HepG2 (cell line): ENCODE measurements at regions not wholly inside any gene's neighbourhood (a gene's known extent, or its start where the extent isn't known, plus 50 kb on each side); places are given as distances from the start of the nearest gene placed in this dataset.

ENCODE experiments used
- ATAC-seq: fragments of 200-7000 bp; cut with Tn5 transposase; 3 replicates; pipeline ENCODE4 v1.9.1; 2020; ENCODE audit warnings: mild to moderate bottlenecking, moderate library complexity
- BruUV-seq: library from RNA; stranded (reverse); fragments of 400-500 nt; replicated peaks from 2 replicates; lab custom pipeline; 2021; lab: Mats Ljungman, UMichigan
- CTCF ChIA-PET: fragments of 300-600 bp; formaldehyde crosslinking; extraction: SDS; loops from one replicate; lab custom pipeline; 2021; ENCODE audit warnings: low total read pairs, inconsistent platforms, low intra/inter-chr PET ratio; lab: Yijun Ruan, JAX
- POLR2A ChIA-PET: fragments of 350-600 bp; sonication (Branson Sonifier 250); formaldehyde crosslinking; loops from one replicate; lab custom pipeline; 2020; ENCODE audit warnings: antibody characterized with exemption, inconsistent platforms; lab: Yijun Ruan, JAX
- DNase-seq: peaks from one replicate; pipeline ENCODE4 v3.0.0-alpha.2; 2015; ENCODE audit warnings: low spot score
- FAIRE-seq: peaks from 3 replicates; lab custom pipeline; 2011; peaks lifted over from hg19 to GRCh38; lab: Jason Lieb, UNC
- H2AFZ ChIP-seq: one replicate; pipeline ENCODE4 v1.6.1; 2011; ENCODE audit warnings: low read length, inconsistent platforms
- H3K27ac ChIP-seq: fragments of 300-600 bp; 3 replicates; pipeline ENCODE4 v1.8.0; 2011; ENCODE audit warnings: mixed run types, mild to moderate bottlenecking, mixed read lengths, low read length, inconsistent platforms; ENCODE audit not compliant: insufficient read depth; ENCODE audit errors: extremely low read length
- H3K27me3 ChIP-seq, 2 experiments: fragments of 200-600 bp in 1 of 2; 2 replicates in 1 of 2; 3 replicates in 1 of 2; pipeline versions ENCODE4 v1.6.0 to v1.8.0; 2011; ENCODE audit warnings: low read length in 2 of 2, mild to moderate bottlenecking in 2 of 2, moderate library complexity in 2 of 2, inconsistent platforms in 1 of 2; ENCODE audit not compliant: insufficient read depth in 2 of 2, control insufficient read depth in 1 of 2
- H3K36me3 ChIP-seq, 2 experiments: fragments of 200-600 bp in 1 of 2; replicated peaks in 1 of 2; 2 replicates in 1 of 2; 3 replicates in 1 of 2; pipeline versions ENCODE4 v1.5.1 to v1.8.0; 2011; ENCODE audit warnings: low read length in 2 of 2, inconsistent platforms in 1 of 2; ENCODE audit not compliant: insufficient read depth in 2 of 2, control insufficient read depth in 1 of 2
- H3K4me1 ChIP-seq: 2 replicates; pipeline ENCODE4 v1.5.1; 2012; ENCODE audit warnings: low read length, inconsistent platforms; ENCODE audit not compliant: insufficient read depth
- H3K4me2 ChIP-seq: 2 replicates; pipeline ENCODE4 v1.6.0; 2011; ENCODE audit warnings: low read depth, low read length, inconsistent platforms
- H3K4me3 ChIP-seq, 3 experiments: fragments of 200-600 bp in 1 of 3; sonication (generic), shearing (Covaris generic) in 1 of 3; replicated peaks in 1 of 3; 2 replicates each; pipeline ENCODE4 v1.5.1; 2011 to 2016; ENCODE audit warnings: low read length in 3 of 3, inconsistent platforms in 2 of 3, low read depth in 2 of 3, mild to moderate bottlenecking in 2 of 3, control low read depth in 1 of 3, mixed read lengths in 1 of 3; ENCODE audit not compliant: insufficient read depth in 1 of 3
- H3K79me2 ChIP-seq: one replicate; pipeline ENCODE4 v1.6.1; 2011; ENCODE audit warnings: low read length, inconsistent platforms; ENCODE audit not compliant: insufficient read depth
- H3K9ac ChIP-seq: 2 replicates; pipeline ENCODE4 v1.6.0; 2011; ENCODE audit warnings: mild to moderate bottlenecking, low read depth, low read length, inconsistent platforms; ENCODE audit not compliant: insufficient read depth
- H3K9me3 ChIP-seq: 2 replicates; pipeline ENCODE4 v1.5.1; 2012; ENCODE audit warnings: mild to moderate bottlenecking, low read length
- H4K20me1 ChIP-seq: 2 replicates; pipeline ENCODE4 v1.6.0; 2011; ENCODE audit warnings: inconsistent platforms, mild to moderate bottlenecking, low read length, moderate library complexity; ENCODE audit not compliant: insufficient read depth
- GPBP1L1 ChIP-seq: sonication (generic); formaldehyde crosslinking; IDR thresholded peaks from 2 replicates; pipeline ENCODE4 v1.5.0; 2020; ENCODE audit warnings: mild to moderate bottlenecking, missing genetic modification reagents
- KLF16 ChIP-seq, 2 experiments: sonication (generic) in 1 of 2; formaldehyde crosslinking in 1 of 2; IDR thresholded peaks; 2 replicates each; pipeline versions ENCODE4 v1.6.1 to v1.8.0; 2016 to 2023; ENCODE audit warnings: missing genetic modification reagents in 2 of 2, missing compliant biosample characterization in 1 of 2
- SIN3A ChIP-seq: IDR thresholded peaks from 2 replicates; pipeline ENCODE4 v1.6.1; 2011; ENCODE audit warnings: low read depth, mild to moderate bottlenecking, control low read depth, low read length, borderline replicate concordance
- ZEB1 ChIP-seq: IDR thresholded peaks from 2 replicates; pipeline ENCODE4 v1.6.1; 2012; ENCODE audit warnings: mild to moderate bottlenecking, low read depth, inconsistent platforms; ENCODE audit not compliant: insufficient replicate concordance
- ZNF230 ChIP-seq: sonication (generic); formaldehyde crosslinking; IDR thresholded peaks from 2 replicates; pipeline ENCODE4 v1.4.0; 2020; ENCODE audit warnings: mild to moderate bottlenecking, missing genetic modification reagents
- ZNF318 ChIP-seq: sonication (generic); formaldehyde crosslinking; IDR thresholded peaks from 2 replicates; pipeline ENCODE4 v1.4.0; 2020; ENCODE audit warnings: mild to moderate bottlenecking, missing genetic modification reagents
- ZNF547 ChIP-seq: sonication (generic); formaldehyde crosslinking; IDR thresholded peaks from 2 replicates; pipeline ENCODE4 v1.5.1; 2020; ENCODE audit warnings: mild to moderate bottlenecking, missing genetic modification reagents
- ZNF550 ChIP-seq: sonication (generic); formaldehyde crosslinking; IDR thresholded peaks from 2 replicates; pipeline ENCODE4 v1.4.0; 2020; ENCODE audit warnings: mild to moderate bottlenecking, missing genetic modification reagents, borderline replicate concordance
- WGBS: methylation state at CpG from one replicate; pipeline ENCODE4 v1.1.6; 2017; ENCODE audit warnings: low lambda C conversion rate; 5-methylcytosine and 5-hydroxymethylcytosine counted together
- in situ Hi-C: cut with HindIII; loops from 2 replicates; pipeline ENCODE4 v1.10.0; 2017; ENCODE audit warnings: low pct_unique_long_range_greater_than_20kb; ENCODE audit not compliant: extremely low pct_ligation_motif_present
- intact Hi-C: fragments of 100-400 bp; cut with micrococcal nuclease; formaldehyde crosslinking; loops from one replicate; pipeline ENCODE4 v1.10.0; 2022; ENCODE audit not compliant: unreplicated experiment

GRCh38 chr5:3656803-3657202 is 61.2 kb downstream of the IRX1 start (continued):
- no peak for TF ChIP-seq ZNF547 (CRISPR knock-in tag)
- TF ChIP-seq, all 625 proteins: peak for 0

GRCh38 chr5:3657364-3658022 is 61.9 kb downstream of the IRX1 start:
- Histone ChIP-seq H3K4me3 (no peak overlapping the region), H3K79me2 (no peaks in the 10 kb centered on the region), H3K27me3 (no peaks in the 10 kb centered on the region), H3K9ac (no peak overlapping the region), H3K9me3 (peaks cover 4% of the 10 kb centered on the region; the same call in 1 of the 2 replicates), H3K27ac (no peak overlapping the region), H3K4me2 (no peak overlapping the region), H2AFZ (no peak overlapping the region), H4K20me1 (no peaks in the 10 kb centered on the region), H3K4me1 (no peaks in the 10 kb centered on the region), H3K36me3 (no peaks in the 10 kb centered on the region)
- intact Hi-C loops: no loop called here
- no TSS peak for BruUV-seq
- CTCF ChIA-PET: no interaction called here
- WGBS: 32% methylated on average over 6 of the region's 18 CpGs
- POLR2A ChIA-PET: no interaction called here
- ATAC-seq (no peak), FAIRE-seq (no peak), DNase-seq (no peak)
- TF ChIP-seq ZNF318 (CRISPR knock-in tag) (no peak), ZEB1 (no peak), KLF16 (CRISPR knock-in tag; IDR thresholded peaks at IDR 0.05) (no peak), ZNF550 (CRISPR knock-in tag) (no peak), ZNF230 (no peak), SIN3A (no peak), GPBP1L1 (no peak)
- in situ Hi-C loops: no loop called here
